H9 (cell line): ENCODE measurements at regions not wholly inside any gene's neighbourhood (a gene's known extent, or its start where the extent isn't known, plus 50 kb on each side); places are given as distances from the start of the nearest gene placed in this dataset.

Experiments
- DNase-seq: peaks from one replicate; pipeline ENCODE4 v3.0.0-alpha.2; 2017
- H2AFZ ChIP-seq: one replicate; pipeline ENCODE4 v1.6.1; 2013; ENCODE audit warnings: mild to moderate bottlenecking, low read length, control low read depth, moderate library complexity
- H2AK5ac ChIP-seq: 2 replicates; pipeline ENCODE4 v1.6.1; 2013; ENCODE audit warnings: low read length, control low read depth, mixed read lengths; ENCODE audit not compliant: insufficient read length
- H2BK120ac ChIP-seq: one replicate; pipeline ENCODE4 v1.6.1; 2013; ENCODE audit warnings: low read depth, mild to moderate bottlenecking, low read length, control low read depth, inconsistent platforms; ENCODE audit not compliant: poor library complexity, severe bottlenecking
- H2BK12ac ChIP-seq: 2 replicates; pipeline ENCODE4 v1.6.1; 2013; ENCODE audit warnings: low read length, control low read depth, mixed read lengths, low read depth; ENCODE audit not compliant: insufficient read length
- H2BK15ac ChIP-seq: 2 replicates; pipeline ENCODE4 v1.6.1; 2013; ENCODE audit warnings: low read depth, low read length, control low read depth
- H2BK20ac ChIP-seq: one replicate; pipeline ENCODE4 v1.6.1; 2013; ENCODE audit warnings: low read depth, mild to moderate bottlenecking, low read length, control low read depth, inconsistent platforms; ENCODE audit not compliant: poor library complexity, severe bottlenecking
- H2BK5ac ChIP-seq: 2 replicates; pipeline ENCODE4 v1.6.1; 2013; ENCODE audit warnings: low read length, control low read depth, mixed read lengths; ENCODE audit not compliant: insufficient read length
- H3K14ac ChIP-seq: 2 replicates; pipeline ENCODE4 v1.6.1; 2013; ENCODE audit warnings: low read length, control low read depth; ENCODE audit not compliant: insufficient read depth
- H3K18ac ChIP-seq: 2 replicates; pipeline ENCODE4 v1.6.1; 2013; ENCODE audit warnings: low read depth, mild to moderate bottlenecking, mixed read lengths, low read length, control low read depth; ENCODE audit not compliant: insufficient read length
- H3K23ac ChIP-seq: 2 replicates; pipeline ENCODE4 v1.6.1; 2013; ENCODE audit warnings: low read length, control low read depth, mixed read lengths, low read depth; ENCODE audit not compliant: insufficient read length
- H3K23me2 ChIP-seq: 2 replicates; pipeline ENCODE4 v1.6.1; 2013; ENCODE audit warnings: low read depth, mild to moderate bottlenecking, mixed read lengths, low read length, control low read depth; ENCODE audit not compliant: insufficient read length, poor library complexity, severe bottlenecking
- H3K27ac ChIP-seq: 2 replicates; pipeline ENCODE4 v1.5.1; 2013; ENCODE audit warnings: low read length, control low read depth, mixed read lengths, low read depth; ENCODE audit not compliant: insufficient read length
- H3K27me3 ChIP-seq: 2 replicates; pipeline ENCODE4 v1.6.1; 2013; ENCODE audit warnings: low read length, control low read depth, inconsistent platforms; ENCODE audit not compliant: insufficient read depth
- H3K4ac ChIP-seq: 2 replicates; pipeline ENCODE4 v1.6.1; 2013; ENCODE audit warnings: low read depth, mild to moderate bottlenecking, control low read depth, inconsistent platforms, low read length, moderate library complexity
- H3K4me1 ChIP-seq: 2 replicates; pipeline ENCODE4 v1.6.1; 2013; ENCODE audit warnings: low read length, control low read depth, inconsistent platforms; ENCODE audit not compliant: insufficient read depth
- H3K4me2 ChIP-seq: 2 replicates; pipeline ENCODE4 v1.6.1; 2013; ENCODE audit warnings: low read length, control low read depth, mixed read lengths; ENCODE audit not compliant: insufficient read length, insufficient read depth
- H3K56ac ChIP-seq: 2 replicates; pipeline ENCODE4 v1.6.1; 2013; ENCODE audit warnings: low read depth, mild to moderate bottlenecking, mixed read lengths, low read length, control low read depth; ENCODE audit not compliant: insufficient read length
- H3K79me1 ChIP-seq: 2 replicates; pipeline ENCODE4 v1.6.1; 2013; ENCODE audit warnings: low read depth, mild to moderate bottlenecking, moderate library complexity, low read length, control low read depth, inconsistent platforms; ENCODE audit not compliant: insufficient read depth, poor library complexity, severe bottlenecking
- H3K79me2 ChIP-seq: 2 replicates; pipeline ENCODE4 v1.6.1; 2013; ENCODE audit warnings: low read length, control low read depth, inconsistent platforms; ENCODE audit not compliant: insufficient read depth
- H3K9ac ChIP-seq: 2 replicates; pipeline ENCODE4 v1.6.1; 2013; ENCODE audit warnings: low read length, control low read depth, mixed read lengths; ENCODE audit not compliant: insufficient read length; ENCODE audit errors: extremely low read depth
- H3K9me3 ChIP-seq: one replicate; pipeline ENCODE4 v1.6.1; 2013; ENCODE audit warnings: low read depth, low read length, inconsistent platforms; ENCODE audit not compliant: control insufficient read depth
- H3T11ph ChIP-seq: one replicate; pipeline ENCODE4 v1.6.1; 2013; ENCODE audit warnings: mild to moderate bottlenecking, low read length, control low read depth, inconsistent platforms
- H4K20me1 ChIP-seq: one replicate; pipeline ENCODE4 v1.6.1; 2013; ENCODE audit not compliant: control insufficient read depth, insufficient read length, insufficient read depth
- H4K5ac ChIP-seq: 2 replicates; pipeline ENCODE4 v1.6.1; 2013; ENCODE audit warnings: low read depth, mild to moderate bottlenecking, mixed read lengths, low read length, control low read depth; ENCODE audit not compliant: insufficient read length
- H4K8ac ChIP-seq: replicated peaks from 2 replicates; pipeline ENCODE4 v1.6.1; 2013; ENCODE audit warnings: low read length, control low read depth, mixed read lengths, low read depth; ENCODE audit not compliant: insufficient read length
- H4K91ac ChIP-seq: 2 replicates; pipeline ENCODE4 v1.6.1; 2013; ENCODE audit warnings: low read depth, mild to moderate bottlenecking, moderate library complexity, mixed read lengths, low read length, control low read depth; ENCODE audit not compliant: insufficient read length
- H3K27ac Mint-ChIP-seq, 3 experiments: 2 replicates in 2 of 3; 3 replicates in 1 of 3; pipeline ENCODE4 v1.8.0; 2020 to 2021; ENCODE audit warnings: mixed read lengths in 3 of 3, mild to moderate bottlenecking in 1 of 3, moderate library complexity in 1 of 3
- H3K27me3 Mint-ChIP-seq: 2 replicates; pipeline ENCODE4 v1.8.0; 2021; ENCODE audit warnings: low read depth, mild to moderate bottlenecking, moderate library complexity, mixed read lengths
- H3K36me3 Mint-ChIP-seq, 3 experiments: 2 replicates in 2 of 3; 3 replicates in 1 of 3; pipeline ENCODE4 v1.8.0; 2020 to 2021; ENCODE audit warnings: low read depth in 3 of 3, mixed read lengths in 3 of 3; ENCODE audit not compliant: insufficient read depth in 1 of 3
- H3K4me1 Mint-ChIP-seq, 2 experiments: 2 replicates each; pipeline ENCODE4 v1.8.0; 2020; ENCODE audit warnings: mixed read lengths in 2 of 2
- H3K4me3 Mint-ChIP-seq, 2 experiments: 2 replicates in 1 of 2; 3 replicates in 1 of 2; pipeline ENCODE4 v1.8.0; 2020 to 2021; ENCODE audit warnings: mild to moderate bottlenecking in 2 of 2, mixed read lengths in 2 of 2, moderate library complexity in 1 of 2
- H3K9me3 Mint-ChIP-seq, 2 experiments: 2 replicates in 1 of 2; 3 replicates in 1 of 2; pipeline ENCODE4 v1.8.0; 2020; ENCODE audit warnings: mild to moderate bottlenecking in 2 of 2, mixed read lengths in 2 of 2, moderate library complexity in 1 of 2
- TF ChIP-seq, protein P1 (sequence below): fragments of 200-600 bp; sonication (generic); conservative IDR thresholded peaks from 3 replicates; pipeline ENCODE4 v1.8.0; 2021; ENCODE audit warnings: antibody characterized with exemption, mild to moderate bottlenecking

DNA sequence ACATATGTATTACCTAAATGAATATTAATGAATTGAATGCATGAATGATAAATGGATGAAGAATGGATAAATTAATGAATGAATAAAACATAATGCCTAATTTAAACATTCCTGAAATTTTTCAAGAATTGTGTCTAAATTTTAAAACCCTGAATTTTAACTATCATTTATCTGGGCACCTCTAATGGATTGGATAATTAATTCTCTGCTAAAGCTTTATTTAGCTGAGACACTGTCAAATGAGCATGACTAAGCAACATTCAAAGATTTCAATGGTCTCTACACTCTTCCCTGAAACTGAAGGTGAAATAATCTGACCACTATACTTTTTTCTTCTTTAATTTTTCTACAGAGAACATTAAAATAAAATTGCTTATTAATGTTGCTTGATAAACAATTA is 1197.7 kb downstream of the C4orf33 start:
- H3K36me3 Mint-ChIP-seq = peaks cover 0 to 5% (median 4%) of the 10 kb centered on the region in 3 experiments; a peak in 3 of 7 replicates
- Histone ChIP-seq H3T11ph (no peak overlapping the region), H3K9me3 (no peaks in the 10 kb centered on the region), H2BK15ac (no peak overlapping the region), H2AFZ (no peak overlapping the region), H3K27me3 (no peaks in the 10 kb centered on the region), H3K23ac (no peak overlapping the region), H2BK12ac (no peak overlapping the region), H4K91ac (no peak overlapping the region), H2BK20ac (no peak overlapping the region), H3K4me2 (no peak overlapping the region), H3K9ac (no peak overlapping the region), H3K14ac (no peak overlapping the region), H2BK5ac (no peak overlapping the region), H3K23me2 (no peaks in the 10 kb centered on the region), H3K18ac (no peak overlapping the region), H3K56ac (no peak overlapping the region), H4K8ac (no peak overlapping the region), H2AK5ac (no peak overlapping the region), H4K20me1 (no peaks in the 10 kb centered on the region), H3K27ac (no peak overlapping the region), H3K4ac (no peak overlapping the region), H3K4me1 (peaks cover 2% of the 10 kb centered on the region; the same call in 1 of the 2 replicates), H4K5ac (no peak overlapping the region), H2BK120ac (no peak overlapping the region), H3K79me2 (no peaks in the 10 kb centered on the region), H3K79me1 (no peaks in the 10 kb centered on the region)
- peaks cover 6 to 9% of the 10 kb centered on the region in 2 experiments for H3K4me1 Mint-ChIP-seq
- H3K27ac Mint-ChIP-seq = no peak overlapping the region
- no peaks in the 10 kb centered on the region for H3K27me3 Mint-ChIP-seq
- H3K9me3 Mint-ChIP-seq = peaks cover 0 to 6% of the 10 kb centered on the region in 2 experiments; a peak in 3 of 5 replicates
- no peak overlapping the region for H3K4me3 Mint-ChIP-seq
- no peak for DNase-seq
- TF ChIP-seq, protein P1, sequence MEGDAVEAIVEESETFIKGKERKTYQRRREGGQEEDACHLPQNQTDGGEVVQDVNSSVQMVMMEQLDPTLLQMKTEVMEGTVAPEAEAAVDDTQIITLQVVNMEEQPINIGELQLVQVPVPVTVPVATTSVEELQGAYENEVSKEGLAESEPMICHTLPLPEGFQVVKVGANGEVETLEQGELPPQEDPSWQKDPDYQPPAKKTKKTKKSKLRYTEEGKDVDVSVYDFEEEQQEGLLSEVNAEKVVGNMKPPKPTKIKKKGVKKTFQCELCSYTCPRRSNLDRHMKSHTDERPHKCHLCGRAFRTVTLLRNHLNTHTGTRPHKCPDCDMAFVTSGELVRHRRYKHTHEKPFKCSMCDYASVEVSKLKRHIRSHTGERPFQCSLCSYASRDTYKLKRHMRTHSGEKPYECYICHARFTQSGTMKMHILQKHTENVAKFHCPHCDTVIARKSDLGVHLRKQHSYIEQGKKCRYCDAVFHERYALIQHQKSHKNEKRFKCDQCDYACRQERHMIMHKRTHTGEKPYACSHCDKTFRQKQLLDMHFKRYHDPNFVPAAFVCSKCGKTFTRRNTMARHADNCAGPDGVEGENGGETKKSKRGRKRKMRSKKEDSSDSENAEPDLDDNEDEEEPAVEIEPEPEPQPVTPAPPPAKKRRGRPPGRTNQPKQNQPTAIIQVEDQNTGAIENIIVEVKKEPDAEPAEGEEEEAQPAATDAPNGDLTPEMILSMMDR = no peak
